Coronary artery (tissue), 2 donors: ENCODE measurements at regions not wholly inside any gene's neighbourhood (a gene's known extent, or its start where the extent isn't known, plus 50 kb on each side); places are given as distances from the start of the nearest gene placed in this dataset.

ENCODE experiments used
- DNase-seq: peaks from one replicate; pipeline ENCODE4 v3.0.0-alpha.2; 2017; ENCODE audit warnings: low spot score
- H3K27ac ChIP-seq, 2 donors: fragments of 200-600 bp; sonication (generic); one replicate each; pipeline ENCODE4 v1.5.1; 2016 to 2019
- H3K4me3 ChIP-seq: fragments of 200-600 bp; sonication (generic); 2 replicates; pipeline ENCODE4 v1.5.1; 2016; ENCODE audit warnings: mild to moderate bottlenecking, moderate library complexity
- TF ChIP-seq, protein P1 (sequence below): fragments of 200-600 bp; sonication (generic); IDR thresholded peaks from one replicate; pipeline ENCODE4 v1.5.1; 2019; ENCODE audit warnings: antibody characterized with exemption

DNA sequence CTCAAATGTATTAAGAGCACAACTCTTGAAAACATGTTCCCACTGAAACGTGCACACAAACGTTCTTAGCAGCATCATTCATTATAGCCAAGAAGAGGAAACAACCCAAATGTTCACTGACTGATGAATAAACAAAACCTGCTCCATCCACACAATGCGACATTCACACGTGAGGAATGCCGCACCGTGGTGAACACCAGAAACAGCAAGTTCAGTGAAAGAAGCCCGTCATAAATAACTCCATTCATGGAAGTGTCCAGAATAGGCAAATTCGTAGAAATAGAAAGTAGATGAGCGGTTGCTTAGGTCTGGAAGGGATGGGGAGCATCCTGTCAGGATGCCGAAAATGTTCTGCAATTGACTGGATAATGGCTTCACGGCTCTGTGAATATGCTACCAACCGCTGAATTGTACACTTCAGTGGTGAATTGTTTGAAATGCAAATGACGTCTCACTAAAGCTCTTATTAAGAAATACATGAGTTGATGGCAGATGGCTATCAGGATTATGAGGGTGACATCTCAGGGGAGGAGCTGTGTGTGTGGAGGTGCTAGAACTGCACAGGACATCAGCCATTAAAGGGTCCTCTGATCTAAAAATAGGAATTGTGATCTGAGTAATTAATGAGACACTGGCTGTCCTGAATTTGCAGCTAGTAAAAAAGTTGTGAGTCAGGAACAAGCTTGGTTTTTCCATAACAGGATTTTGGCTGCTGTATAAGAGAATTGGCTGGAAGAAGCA, 771.0 kb downstream of the KCNJ18 start:
- no peak for DNase-seq

DNA sequence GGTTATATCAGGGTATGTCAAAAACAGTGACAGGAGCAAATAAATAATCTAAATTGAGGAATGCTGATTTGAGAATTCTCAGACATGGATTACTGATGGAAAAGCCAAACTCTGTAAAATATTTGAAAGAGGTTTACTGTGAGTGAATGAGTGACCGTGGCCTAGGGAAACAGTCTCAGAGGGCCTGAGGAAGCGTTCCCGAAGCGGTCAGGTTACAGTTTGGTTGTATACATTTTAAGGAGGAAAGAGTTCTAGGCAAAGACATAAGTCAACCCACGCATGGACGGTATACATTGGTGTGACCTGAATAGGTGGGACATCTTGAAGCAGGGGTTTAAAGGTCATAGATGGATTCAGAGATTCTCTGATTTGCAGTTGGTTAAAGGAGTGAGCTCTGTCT, 771.7 kb downstream of the KCNJ18 start:
- DNase-seq, result no peak
- TF ChIP-seq, protein P1, sequence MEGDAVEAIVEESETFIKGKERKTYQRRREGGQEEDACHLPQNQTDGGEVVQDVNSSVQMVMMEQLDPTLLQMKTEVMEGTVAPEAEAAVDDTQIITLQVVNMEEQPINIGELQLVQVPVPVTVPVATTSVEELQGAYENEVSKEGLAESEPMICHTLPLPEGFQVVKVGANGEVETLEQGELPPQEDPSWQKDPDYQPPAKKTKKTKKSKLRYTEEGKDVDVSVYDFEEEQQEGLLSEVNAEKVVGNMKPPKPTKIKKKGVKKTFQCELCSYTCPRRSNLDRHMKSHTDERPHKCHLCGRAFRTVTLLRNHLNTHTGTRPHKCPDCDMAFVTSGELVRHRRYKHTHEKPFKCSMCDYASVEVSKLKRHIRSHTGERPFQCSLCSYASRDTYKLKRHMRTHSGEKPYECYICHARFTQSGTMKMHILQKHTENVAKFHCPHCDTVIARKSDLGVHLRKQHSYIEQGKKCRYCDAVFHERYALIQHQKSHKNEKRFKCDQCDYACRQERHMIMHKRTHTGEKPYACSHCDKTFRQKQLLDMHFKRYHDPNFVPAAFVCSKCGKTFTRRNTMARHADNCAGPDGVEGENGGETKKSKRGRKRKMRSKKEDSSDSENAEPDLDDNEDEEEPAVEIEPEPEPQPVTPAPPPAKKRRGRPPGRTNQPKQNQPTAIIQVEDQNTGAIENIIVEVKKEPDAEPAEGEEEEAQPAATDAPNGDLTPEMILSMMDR, result no peak
- Histone ChIP-seq H3K27ac (no peak overlapping the region), H3K4me3 (no peak overlapping the region)

More for the DNA sequence above, 771.0 kb downstream of the KCNJ18 start:
- Histone ChIP-seq H3K4me3 (no peak overlapping the region), H3K27ac (no peak overlapping the region)
- TF ChIP-seq, protein P1, result no peak

DNA sequence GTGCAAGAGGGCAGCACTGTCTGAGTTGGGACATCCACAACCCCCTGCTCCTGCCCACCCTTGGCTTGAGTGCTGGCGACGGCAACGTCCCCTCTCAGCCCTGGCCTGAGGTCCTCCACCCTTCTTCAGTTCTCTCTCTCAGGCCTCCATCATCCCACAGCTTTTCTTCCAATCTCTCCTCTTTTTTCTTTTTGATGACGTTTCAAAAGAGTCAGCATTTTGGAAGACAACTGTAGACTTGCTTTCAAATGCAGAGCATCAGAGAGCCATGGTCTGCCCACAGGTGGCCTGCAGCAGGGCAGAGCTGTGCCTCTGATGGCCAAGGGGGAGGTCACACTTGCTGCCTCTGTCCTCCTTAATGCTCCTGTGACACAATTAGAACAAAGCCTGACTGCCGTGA, 775.4 kb downstream of the KCNJ18 start:
- TF ChIP-seq, protein P1, result no peak
- Histone ChIP-seq H3K27ac (no peak overlapping the region), H3K4me3 (no peak overlapping the region)
- no peak for DNase-seq

DNA sequence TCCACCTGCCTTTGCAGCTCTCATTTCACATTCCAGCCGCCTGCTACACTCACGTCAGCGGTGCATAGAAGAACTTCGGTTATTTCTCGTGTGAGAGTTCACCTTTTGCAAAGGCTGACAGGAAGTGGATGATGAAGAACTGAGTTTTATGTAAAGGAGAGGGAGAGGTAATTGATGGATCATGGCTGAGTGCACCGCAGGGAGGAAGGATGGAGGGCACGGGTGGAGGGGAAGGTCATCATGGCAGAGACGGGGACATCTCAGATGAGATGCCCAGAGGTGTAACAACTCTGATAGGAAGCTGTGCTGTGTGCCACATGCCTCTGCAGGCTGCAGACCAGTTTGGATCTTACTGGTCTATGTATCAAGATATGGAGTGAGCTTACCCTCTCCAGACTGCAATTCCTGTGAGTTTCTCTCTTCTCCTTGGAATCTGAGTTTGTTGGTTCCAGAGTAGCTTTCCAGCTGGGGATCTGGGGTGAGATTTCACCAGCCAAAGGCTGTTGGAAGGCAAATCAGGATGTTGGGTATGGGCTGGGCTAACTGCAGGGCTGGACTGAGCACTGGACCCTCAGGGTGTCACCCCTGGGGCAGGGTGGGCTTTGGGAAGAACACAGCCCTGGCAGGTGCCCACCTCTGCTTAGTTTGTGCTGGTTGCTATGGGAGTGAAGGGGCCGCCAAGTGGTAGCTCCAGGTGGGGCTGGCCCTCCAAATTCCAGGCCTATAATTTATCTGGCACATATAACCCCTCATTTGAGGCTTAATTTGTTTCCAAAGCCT, 777.0 kb downstream of the KCNJ18 start:
- Histone ChIP-seq H3K4me3 (no peak overlapping the region), H3K27ac (no peak overlapping the region)
- no peak for DNase-seq
- TF ChIP-seq, protein P1, result no peak

DNA sequence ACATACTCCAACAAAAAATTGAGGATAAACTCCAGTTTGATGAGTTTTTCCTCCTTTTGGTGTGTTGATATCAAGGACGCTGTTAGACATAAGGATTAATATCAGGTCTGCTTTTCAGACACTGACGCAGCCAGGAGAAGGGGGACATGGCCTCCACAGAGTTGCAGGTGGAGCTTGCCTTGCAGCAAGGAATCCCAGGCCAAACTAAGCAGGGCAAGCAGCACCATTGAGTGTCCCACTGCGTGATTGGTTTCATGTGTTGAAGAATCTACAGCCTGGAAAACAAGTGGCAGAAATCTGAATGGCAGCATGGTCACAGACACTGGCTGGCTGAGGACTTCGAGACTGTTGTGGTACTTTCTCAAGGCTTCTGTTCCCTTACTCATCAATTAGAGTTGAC, 777.6 kb downstream of the KCNJ18 start:
- TF ChIP-seq, protein P1, result no peak
- no peak for DNase-seq
- Histone ChIP-seq H3K4me3 (no peak overlapping the region), H3K27ac (no peak overlapping the region)

DNA sequence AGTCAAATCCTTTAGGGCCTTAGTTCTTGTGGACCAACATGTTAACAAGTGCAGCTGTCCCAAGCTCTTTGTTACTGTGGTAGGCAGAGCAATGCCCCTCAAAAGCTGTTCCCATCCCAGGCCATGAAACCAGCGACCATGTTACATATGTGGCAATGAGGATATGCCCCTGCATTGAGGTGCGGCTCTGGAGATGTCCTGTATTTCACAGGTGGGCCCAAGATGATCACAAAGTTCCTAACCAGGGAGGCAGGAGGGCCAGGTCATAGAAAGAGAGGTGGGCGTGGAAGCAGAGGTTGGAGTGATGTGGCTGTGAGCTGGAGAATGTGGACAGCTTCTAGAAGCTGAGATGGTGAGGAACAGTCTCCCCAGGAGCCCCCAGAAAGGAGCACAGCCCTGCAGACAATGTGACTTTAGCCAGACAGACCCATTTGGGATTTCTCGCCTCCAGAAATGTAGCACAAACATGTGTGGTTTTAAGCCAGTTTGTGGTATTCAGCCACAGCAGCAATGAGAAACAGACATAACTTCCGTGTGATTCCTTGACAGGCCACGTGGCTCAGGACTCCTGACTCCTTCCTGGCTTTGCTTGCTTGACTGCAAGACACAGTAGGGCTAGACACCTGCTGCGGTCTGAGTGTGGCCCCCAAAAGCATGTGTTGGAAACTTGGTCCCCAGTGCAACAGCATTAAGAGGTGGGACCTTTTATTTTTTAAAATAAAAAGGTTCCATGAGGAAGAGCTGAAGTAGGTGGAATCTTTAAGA, 778.3 kb downstream of the KCNJ18 start:
- TF ChIP-seq, protein P1, result no peak
- no peak for DNase-seq
- Histone ChIP-seq H3K4me3 (no peak overlapping the region), H3K27ac (no peak overlapping the region)
